Activated CD8-positive, alpha-beta memory T cell treated with anti-CD3 and anti-CD28 coated beads for 36 hours (primary cell): ENCODE measurements at regions not wholly inside any gene's neighbourhood (a gene's known extent, or its start where the extent isn't known, plus 50 kb on each side); places are given as distances from the start of the nearest gene placed in this dataset.

ENCODE experiments used
- CTCF ChIA-PET: fragments of 350-600 bp; sonication (Branson Sonifier 250); formaldehyde crosslinking; loops from one replicate; lab custom pipeline; 2021; ENCODE audit warnings: antibody characterized with exemption; lab: Charles Lee
- POLR2A ChIA-PET: fragments of 350-600 bp; sonication (Branson Sonifier 250); formaldehyde crosslinking; loops from one replicate; lab custom pipeline; 2021; ENCODE audit warnings: antibody characterized with exemption; lab: Charles Lee

DNA sequence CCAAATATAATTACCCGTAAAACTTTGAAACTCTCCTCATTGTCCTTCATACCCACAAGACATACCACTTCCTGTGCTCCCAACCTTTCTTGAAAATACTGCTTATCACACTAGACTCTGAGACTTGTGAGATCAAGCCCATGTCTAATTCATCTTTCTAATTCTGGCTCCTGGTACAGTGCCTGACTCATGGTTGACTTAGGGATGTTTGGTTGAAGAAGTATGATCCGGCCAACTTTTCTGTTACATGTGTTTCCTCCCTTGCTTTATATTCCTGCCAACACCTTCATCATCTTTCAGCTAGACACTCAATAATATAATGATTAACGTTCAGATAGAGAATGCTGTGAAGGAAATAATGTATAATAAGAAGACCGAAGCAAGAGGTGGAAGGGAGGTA is 58.2 kb downstream of the MEX3B start:
- CTCF ChIA-PET, result no interaction called here
- POLR2A ChIA-PET, result no interaction called here

DNA sequence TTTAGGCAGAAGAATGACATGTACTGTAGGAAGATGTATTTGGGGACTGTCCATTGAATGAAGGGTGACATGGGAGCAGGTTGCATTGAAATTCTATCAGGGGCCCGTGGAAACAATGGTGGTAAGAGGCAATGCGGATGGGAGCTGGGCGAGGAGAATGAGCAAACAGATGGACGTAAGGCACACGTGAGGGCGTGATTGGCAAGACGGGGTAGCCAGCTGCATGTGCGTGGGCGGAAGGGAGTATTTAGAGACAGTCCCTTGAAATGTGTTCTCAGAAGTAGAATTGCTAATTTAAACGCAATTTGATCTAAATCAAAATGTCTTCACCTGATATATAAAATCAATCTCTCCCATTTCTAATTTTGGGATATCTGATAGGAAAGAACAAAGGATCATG is 62.3 kb downstream of the MEX3B start:
- ChIA-PET CTCF (no interaction called here), POLR2A (no interaction called here)

DNA sequence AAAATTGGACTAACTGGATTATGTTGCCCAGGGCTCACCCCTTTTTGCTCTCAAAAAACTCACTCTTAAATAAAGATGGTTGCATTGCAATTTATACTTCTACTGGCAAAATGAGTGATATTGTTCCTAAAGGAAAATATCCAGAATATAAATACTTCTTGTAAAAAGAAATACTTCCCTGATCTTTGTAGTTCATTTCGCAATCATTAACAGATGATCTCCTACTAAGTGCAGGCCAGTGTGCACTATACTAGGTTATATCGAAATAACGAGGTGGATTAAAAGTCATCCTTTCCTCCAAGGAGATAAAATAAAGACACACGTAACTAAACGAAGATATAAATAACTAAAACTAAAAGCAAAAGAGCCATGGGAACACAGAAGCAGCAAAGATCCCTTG is 63.0 kb downstream of the MEX3B start:
- CTCF ChIA-PET, result no interaction called here
- POLR2A ChIA-PET, result no interaction called here

DNA sequence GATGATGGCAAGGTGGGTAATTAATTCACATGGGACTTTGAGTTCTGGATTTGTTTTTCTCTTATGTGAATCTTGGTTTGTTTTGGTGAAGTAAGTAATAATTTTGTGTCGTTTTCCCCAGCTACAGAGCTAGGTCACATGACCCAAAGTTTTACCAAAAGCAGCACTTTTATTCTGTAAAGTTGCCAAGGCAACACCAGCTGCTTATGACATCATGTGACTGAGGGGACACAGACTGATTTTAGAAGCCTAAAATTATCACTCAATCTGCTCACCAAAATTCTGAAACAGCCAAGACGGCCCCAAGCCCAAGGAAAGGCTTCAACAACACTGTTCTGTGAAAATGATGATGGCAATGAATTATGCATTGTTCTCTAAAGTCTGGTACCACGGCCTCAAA is 63.9 kb downstream of the MEX3B start:
- CTCF ChIA-PET, result no interaction called here
- POLR2A ChIA-PET, result no interaction called here

DNA sequence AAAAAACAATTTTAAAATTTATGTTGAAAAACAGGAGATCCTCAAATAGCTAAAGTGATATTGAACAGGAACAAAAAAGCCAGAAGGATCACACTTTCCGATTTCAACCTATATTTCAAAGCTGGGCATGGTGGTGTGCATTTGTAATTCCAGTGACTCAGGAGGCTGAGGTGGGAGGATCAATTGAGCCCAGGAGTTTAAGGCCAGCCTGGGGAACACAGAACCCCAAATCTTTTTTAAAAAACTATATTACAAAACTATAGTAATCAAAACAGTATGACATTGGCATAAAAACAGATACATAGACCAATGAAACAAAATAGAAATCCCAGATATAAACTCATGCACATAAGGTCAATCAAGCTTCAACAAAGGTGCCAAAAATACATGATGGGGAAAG is 68.4 kb downstream of the MEX3B start:
- POLR2A ChIA-PET, result no interaction called here
- CTCF ChIA-PET, result no interaction called here

DNA sequence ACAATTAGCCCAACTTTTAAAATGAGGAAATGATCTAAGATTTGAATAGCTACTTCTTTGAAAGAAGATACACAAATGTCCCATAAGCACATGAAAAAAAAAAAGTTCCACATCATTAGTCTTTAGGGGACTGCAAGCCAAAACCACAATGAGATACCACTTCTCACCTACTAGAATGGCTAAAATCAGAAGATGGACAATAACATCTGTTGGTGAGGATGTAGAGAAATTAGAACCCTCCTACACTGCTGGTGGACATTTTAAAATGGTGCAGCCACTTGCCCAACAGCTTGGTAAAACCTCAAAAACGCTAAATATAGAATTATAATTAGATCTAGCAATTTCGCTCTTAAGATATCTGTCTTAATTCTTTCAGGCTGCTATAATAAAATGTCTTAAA is 77.1 kb downstream of the MEX3B start:
- POLR2A ChIA-PET, result no interaction called here
- CTCF ChIA-PET, result no interaction called here

DNA sequence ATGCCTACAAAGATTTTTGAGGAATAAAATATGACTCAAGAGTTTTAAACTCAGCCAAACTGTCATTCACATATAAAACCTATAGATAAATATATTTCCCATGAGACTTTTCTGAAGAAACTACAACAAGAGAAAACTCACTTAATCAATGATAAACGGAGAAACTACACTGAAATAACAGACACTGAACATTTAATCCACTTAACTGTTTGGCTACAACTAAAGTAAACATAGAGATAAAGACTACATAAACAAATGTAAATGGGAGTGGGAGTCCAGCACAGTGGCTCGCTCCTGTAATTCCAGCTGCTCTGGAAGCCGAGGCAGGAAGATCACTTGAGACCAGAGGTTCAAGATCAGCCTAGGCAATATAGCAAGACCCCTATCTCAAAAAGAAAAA is 79.2 kb downstream of the MEX3B start:
- ChIA-PET POLR2A (no interaction called here), CTCF (no interaction called here)

DNA sequence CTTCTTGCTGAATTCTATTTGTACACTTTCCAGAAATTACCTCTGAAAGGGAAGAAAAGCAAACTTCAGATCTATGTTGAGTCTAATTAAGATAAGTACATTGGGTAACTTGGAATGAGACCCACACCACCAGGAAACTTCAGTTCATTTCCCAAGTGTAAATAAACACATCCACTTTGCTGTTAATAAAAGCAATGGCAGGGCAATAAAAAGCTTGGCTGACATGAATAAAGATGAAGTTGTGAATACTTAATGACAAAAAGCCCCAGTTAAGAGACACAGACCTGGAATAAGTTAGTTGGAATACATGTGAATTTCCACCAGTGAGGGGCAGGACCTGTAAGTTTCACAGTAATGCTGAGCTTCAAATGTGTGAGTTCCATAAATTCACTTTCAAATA is 83.3 kb downstream of the MEX3B start:
- CTCF ChIA-PET, result no interaction called here
- POLR2A ChIA-PET, result no interaction called here

DNA sequence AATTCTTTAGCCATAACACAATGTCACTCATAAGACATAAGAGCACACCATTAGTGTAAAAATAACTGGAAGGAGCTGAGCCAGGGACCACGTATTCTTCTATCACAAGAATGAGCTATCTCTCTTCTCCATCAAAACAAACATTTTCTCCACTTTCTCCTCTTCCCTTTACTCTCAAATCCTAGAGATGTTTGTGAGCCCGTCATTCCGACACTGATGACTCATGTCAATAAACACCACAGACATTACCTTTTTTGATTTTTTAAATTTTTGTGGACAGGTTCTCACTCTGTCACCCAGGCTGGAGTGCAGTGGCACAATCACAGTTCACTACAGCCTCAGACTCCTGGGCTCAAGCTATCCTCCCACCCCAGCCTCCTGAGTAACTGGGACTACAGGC is 86.6 kb downstream of the MEX3B start:
- POLR2A ChIA-PET, result no interaction called here
- CTCF ChIA-PET, result no interaction called here

DNA sequence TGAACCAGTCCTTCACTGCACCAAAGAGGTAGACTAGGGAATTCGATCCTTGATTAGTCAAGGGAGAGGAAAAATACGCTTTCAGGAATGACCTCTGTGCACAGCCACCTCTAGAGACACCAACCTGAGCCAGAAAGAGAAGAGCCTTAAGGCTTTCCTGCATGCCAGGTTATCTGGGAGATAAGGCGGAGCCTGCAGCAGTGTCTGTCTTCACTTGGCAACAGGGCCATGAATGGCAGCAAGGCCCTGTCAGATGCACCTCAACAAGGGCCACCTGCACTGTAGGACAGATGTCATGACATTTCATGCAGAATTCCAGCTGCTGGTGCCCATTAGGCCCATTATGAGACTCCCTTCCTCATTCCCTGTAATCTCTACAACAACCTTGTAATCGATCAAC is 88.1 kb downstream of the MEX3B start:
- ChIA-PET CTCF (no interaction called here), POLR2A (no interaction called here)

DNA sequence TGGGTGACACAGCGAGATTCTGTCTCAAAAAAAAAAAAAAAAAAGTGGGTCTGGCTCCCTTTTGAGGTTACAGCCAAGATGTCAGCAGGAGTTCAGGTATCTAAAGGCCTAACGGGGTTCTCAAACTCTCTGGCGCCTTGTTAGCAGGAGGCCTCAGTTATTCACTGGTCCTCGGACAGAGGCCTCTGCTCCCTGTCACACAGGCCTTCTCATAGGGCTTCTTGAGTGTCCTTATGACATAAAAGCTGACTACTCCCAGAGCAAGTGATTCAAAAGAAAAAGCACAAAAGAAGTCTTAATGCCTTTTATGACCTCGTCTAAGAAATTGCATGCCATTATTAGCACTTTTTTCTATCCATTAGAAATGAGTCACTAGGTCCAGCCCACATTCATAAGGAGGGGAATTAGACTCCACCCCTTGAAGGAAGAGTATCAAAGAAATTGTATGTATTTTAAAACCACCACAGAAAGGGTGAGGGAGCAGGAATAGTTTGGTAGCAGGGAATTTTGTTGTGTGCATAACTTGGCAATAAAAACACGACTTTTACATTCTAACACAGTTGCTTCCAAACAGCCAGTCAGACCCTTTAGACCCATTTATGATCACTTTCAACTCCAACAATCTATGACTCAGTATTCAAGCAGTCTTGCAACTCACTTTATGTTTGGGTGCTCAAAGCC is 90.3 kb downstream of the MEX3B start:
- ChIA-PET POLR2A (no interaction called here), CTCF (no interaction called here)

DNA sequence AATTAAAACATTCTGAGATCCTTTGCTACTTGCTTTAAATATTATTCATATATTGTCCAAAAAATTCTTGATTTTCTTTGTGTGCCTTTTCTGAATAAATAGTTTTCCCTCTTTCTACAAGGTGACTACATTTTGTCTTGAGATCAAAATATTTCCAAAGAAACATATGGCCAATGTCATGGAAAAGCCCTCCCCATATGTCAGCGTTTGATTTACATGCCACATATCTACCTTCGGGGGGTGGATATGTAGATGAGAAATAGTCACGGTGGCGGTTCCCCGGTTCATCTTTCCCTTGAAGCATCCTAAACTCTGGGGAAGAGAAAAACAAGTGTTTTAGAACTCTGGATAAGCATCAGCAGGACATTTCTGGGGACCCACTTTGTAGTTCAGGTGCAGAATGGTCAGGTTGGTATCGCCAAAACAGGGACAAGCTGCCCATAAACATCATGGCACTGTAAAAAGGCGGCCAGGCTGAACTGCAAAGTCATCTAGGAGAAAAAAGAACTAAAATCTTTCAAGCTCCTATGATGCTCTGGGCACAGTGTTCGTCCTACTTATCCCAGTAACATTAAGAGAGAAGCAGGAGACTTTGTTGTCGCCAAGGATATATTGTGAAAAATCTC is 91.5 kb downstream of the MEX3B start:
- ChIA-PET CTCF (no interaction called here), POLR2A (no interaction called here)

DNA sequence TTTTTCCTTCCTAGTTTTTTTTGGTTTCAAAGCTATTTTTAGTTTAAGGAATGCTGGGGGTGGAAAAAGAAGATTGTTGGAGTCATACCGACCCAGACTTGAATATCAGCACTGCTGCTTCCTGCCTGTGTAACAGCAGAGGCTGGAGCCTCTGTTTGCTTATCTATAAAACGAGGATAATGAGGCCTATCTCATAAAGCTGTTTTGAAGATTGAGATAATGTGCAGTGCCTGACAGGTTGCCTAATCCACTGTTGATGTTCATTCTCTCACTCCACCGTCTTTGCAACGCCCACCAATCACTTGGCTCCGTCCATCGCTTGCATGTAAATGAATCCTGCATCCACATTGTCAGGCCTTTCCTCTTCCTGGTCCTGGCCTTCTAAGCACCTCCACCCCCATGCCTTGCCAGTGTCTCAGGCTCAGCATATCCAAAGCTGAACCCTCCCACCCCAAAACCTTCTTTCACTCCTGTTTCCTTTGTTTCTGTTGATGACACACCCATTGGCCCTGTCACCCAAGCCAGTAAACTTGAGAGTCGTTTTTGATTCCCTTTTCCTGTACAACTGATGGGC is 94.9 kb downstream of the MEX3B start:
- POLR2A ChIA-PET, result no interaction called here
- CTCF ChIA-PET, result no interaction called here

DNA sequence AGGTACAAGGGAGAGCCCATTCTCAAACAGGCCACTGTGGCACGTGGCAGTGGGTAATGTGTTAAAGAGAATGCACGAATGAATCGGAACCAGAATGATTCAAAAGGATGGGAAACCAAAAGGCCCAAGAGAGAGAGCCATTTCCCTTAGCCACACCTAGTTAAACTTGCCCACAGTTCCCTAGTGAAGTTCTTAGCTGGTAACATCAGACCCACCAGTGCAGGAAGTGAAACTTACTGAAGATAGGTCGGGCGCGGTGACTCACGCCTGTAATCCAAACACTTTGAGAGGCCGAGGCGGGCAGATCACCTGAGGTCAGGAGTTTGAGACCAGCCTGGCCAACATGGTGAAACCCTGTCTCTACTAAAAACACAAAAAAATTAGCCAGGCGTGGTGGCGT is 97.1 kb downstream of the MEX3B start:
- ChIA-PET POLR2A (no interaction called here), CTCF (no interaction called here)

DNA sequence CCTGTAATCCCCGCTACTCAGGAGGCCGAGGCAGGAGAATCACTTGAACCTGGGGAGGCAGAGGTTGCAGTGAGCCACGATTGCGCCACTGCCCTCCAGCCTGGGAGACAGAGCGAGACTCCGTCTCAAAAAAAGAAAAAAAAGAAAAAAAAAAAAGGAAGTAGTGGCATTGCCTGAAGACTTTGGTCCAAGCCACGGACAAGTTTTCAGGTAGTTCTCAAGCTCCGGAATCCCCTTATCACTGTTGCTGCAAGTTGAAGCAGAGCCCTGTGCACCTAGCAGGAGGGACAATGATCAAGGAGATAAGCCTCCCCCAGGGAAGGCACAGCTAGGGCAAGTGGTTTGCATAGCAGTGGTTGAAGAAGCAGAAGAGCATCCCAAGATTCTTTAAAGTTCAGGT is 97.6 kb downstream of the MEX3B start:
- CTCF ChIA-PET, result interaction anchor here (0.6 kb wide), 1 partner anchor 14 kb away, joined by 3 read pairs; no protein-coding TSS in a partner anchor
- POLR2A ChIA-PET, result no interaction called here

DNA sequence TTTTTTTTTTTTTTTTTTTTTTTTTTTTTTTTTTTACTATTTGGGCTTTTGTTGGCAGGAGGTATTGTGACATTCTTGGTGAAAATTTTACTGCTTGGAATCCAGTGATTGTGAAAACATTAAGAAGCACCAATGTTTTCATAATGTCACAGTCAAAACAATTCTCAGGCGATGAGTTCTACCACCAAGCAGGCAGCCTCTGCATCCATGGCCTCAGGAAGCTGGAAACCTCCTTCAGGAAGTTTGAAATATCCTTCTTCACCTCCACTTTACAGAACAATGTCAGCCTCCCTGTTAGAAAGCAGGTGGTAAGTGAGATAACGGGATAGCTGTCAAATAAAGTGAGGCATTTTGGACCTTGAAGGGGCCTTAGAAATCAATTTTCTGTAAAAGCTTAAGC is 98.3 kb downstream of the MEX3B start:
- ChIA-PET CTCF (no interaction called here), POLR2A (no interaction called here)

DNA sequence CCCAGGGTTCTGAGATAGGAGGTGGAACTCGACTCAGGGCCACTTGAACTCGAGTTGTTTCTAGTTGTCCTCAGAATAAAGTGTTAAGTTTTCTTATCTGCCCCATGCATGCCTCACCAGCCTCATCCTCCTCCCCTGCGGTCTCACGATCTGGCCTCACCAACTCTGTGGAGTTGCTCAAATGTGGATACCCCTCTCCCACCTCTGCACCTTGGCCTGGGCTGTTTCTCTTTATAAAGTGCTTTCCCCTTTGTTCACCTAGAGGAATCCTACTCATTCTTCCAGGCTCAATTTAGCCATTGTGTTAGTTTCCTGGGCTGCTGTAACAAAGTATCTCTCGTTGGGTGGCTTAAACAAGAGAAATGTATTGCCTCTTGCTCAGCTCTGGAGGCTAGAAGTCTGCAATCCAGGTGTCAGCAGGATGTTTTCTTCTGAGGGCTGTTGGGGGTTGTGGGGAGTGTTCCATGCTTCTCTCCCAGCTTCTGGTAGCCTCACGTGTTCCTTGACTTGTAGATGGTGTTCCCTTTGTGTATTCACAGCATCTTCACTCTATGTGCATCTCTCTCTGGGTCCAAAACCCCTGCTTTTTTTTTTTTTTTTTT is 100.7 kb downstream of the MEX3B start:
- ChIA-PET POLR2A (no interaction called here), CTCF (no interaction called here)

DNA sequence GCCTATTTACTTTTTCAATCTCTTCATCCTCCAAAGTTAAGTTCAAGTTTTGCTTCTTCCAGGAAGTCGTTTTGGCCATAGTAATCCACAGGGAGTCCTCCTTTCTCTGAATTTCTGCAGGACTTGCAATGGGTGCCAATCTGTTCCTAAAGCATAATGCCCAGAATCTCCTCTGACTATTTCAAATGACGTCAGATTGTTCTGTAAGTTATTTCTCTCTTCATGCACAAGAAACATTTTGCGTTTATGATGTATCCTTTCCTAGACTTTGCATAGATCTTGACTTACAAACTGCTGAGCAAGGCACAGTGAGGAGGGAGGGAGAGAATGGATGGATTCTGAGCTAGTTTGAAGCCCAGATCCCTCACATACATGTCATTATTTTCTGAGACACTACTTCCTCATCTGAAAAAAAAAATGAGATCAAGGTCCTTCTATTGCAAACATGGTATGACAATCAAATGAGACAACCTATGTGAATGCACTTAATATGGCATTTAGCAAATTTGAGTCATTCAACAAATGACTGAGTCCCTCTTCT is 103.1 kb downstream of the MEX3B start:
- ChIA-PET CTCF (no interaction called here), POLR2A (no interaction called here)

DNA sequence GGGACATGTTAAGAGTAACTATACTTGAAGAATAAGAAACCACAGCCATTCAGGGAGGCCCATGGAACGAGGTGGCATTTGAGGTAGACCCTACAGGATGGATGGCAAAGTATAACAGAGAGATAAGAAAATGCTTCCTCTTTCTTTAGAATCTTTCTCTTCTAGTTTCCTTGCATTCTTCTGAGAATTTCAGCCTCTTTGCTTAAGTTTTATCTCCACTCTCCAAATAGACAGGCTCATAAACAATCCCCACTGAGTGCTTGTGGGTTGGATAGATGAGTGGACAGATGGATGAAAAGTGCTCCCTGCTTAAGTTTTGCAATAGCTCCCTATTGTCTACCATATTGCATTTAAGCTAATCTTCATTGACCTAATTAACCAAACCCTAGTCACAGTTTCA is 103.7 kb downstream of the MEX3B start:
- ChIA-PET CTCF (no interaction called here), POLR2A (no interaction called here)

DNA sequence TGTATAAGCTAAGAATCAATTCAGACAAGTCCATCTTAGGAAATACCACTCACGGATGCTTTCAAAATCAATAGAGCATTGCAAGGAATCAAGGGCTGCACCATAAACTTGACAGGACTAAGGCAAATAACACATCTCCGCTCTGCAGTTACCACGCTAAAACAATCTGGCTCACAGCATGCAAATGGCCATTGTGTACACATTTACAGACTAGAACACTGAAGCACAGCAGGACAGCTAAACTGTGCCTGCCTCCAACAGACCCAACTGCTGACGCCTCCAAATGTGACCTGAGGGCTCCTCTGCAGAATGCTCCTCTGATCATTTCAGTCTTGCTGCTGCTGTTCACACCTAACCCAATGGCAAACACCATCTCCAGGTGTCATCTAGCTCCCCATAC is 104.3 kb downstream of the MEX3B start:
- ChIA-PET CTCF (no interaction called here), POLR2A (no interaction called here)
